ENCODE measurements at regions not wholly inside any gene's neighbourhood (a gene's known extent, or its start where the extent isn't known, plus 50 kb on each side); places are given as distances from the start of the nearest gene placed in this dataset.
"Not testable (repeated sequence)": the region's sequence is repeated elsewhere in the genome, so short reads cannot be mapped to it uniquely, and the experiment has no call there.

- Histone ChIP-seq H3K4me1 (ENCODE audit: control insufficient read depth, insufficient read depth, low read length) (no peaks in the 10 kb centered on the region), H3K9me3 (replicated peaks; ENCODE audit: control insufficient read depth, low read depth, low read length) (no peaks in the 10 kb centered on the region)
- WGBS (ENCODE audit: insufficient coverage) = no CpG with 5 or more reads among the region's 5 CpGs
These were observed 1206.7 kb upstream of the CDH2 start for GRCh38 chr18:29383311-29384273.

GRCh38 chr18:29378651-29379136, 1201.8 kb upstream of the CDH2 start:
- no peaks in the 10 kb centered on the region for H3K36me3 ChIP-seq (ENCODE audit: control insufficient read depth, insufficient read depth, low read length)
- H3K27ac ChIP-seq (ENCODE audit: low read length) = no peak overlapping the region
- no peak overlapping the region for H3K4me3 ChIP-seq (ENCODE audit: low read length)
- no peaks in the 10 kb centered on the region for H3K27me3 ChIP-seq (ENCODE audit: control insufficient read depth, insufficient read depth, low read length)
- DNase-seq = peak; percentile 26
- H3K4me1 ChIP-seq (ENCODE audit: control insufficient read depth, insufficient read depth, low read length) = no peaks in the 10 kb centered on the region
- no peaks in the 10 kb centered on the region for H3K9me3 ChIP-seq (replicated peaks; ENCODE audit: control insufficient read depth, low read depth, low read length)
- WGBS (ENCODE audit: insufficient coverage) = 86% methylated on average over 1 of the region's 3 CpGs

More at GRCh38 chr18:29383311-29384273, 1206.7 kb upstream of the CDH2 start:
- Histone ChIP-seq H3K4me3 (ENCODE audit: low read length) (no peak overlapping the region), H3K36me3 (ENCODE audit: control insufficient read depth, insufficient read depth, low read length) (no peaks in the 10 kb centered on the region), H3K27me3 (ENCODE audit: control insufficient read depth, insufficient read depth, low read length) (no peaks in the 10 kb centered on the region), H3K27ac (ENCODE audit: low read length) (no peak overlapping the region)
- no peak for DNase-seq

GRCh38 chr18:29377346-29377745, 1200.4 kb upstream of the CDH2 start:
- H3K27ac ChIP-seq (ENCODE audit: low read length) = no peak overlapping the region
- WGBS (ENCODE audit: insufficient coverage) = no CpG with 5 or more reads among the region's 1 CpG
- no peak overlapping the region for H3K4me3 ChIP-seq (ENCODE audit: low read length)
- no peaks in the 10 kb centered on the region for H3K4me1 ChIP-seq (ENCODE audit: control insufficient read depth, insufficient read depth, low read length)
- no peak for DNase-seq
- H3K27me3 ChIP-seq (ENCODE audit: control insufficient read depth, insufficient read depth, low read length) = no peaks in the 10 kb centered on the region
- no peaks in the 10 kb centered on the region for H3K9me3 ChIP-seq (replicated peaks; ENCODE audit: control insufficient read depth, low read depth, low read length)
- H3K36me3 ChIP-seq (ENCODE audit: control insufficient read depth, insufficient read depth, low read length) = no peaks in the 10 kb centered on the region

- no peaks in the 10 kb centered on the region for H3K4me1 ChIP-seq (ENCODE audit: control insufficient read depth, insufficient read depth, low read length)
- H3K36me3 ChIP-seq (ENCODE audit: control insufficient read depth, insufficient read depth, low read length) = no peaks in the 10 kb centered on the region
- DNase-seq = no peak
- peaks cover 3% of the 10 kb centered on the region for H3K9me3 ChIP-seq (replicated peaks; ENCODE audit: control insufficient read depth, low read depth, low read length)
- H3K4me3 ChIP-seq (ENCODE audit: low read length) = no peak overlapping the region
- H3K27ac ChIP-seq (ENCODE audit: low read length) = no peak overlapping the region
- no CpG with 5 or more reads among the region's 2 CpGs for WGBS (ENCODE audit: insufficient coverage)
- H3K27me3 ChIP-seq (ENCODE audit: control insufficient read depth, insufficient read depth, low read length) = no peaks in the 10 kb centered on the region
These were observed 1196.1 kb upstream of the CDH2 start for GRCh38 chr18:29373000-29373399.

GRCh38 chr18:29361843-29362242, 1184.9 kb upstream of the CDH2 start:
- no peak overlapping the region for H3K4me3 ChIP-seq (ENCODE audit: low read length)
- no peak overlapping the region for H3K27ac ChIP-seq (ENCODE audit: low read length)
- DNase-seq = no peak
- H3K4me1 ChIP-seq (ENCODE audit: control insufficient read depth, insufficient read depth, low read length) = no peaks in the 10 kb centered on the region
- 85% methylated on average over 11 of the region's 15 CpGs for WGBS (ENCODE audit: insufficient coverage)
- no peaks in the 10 kb centered on the region for H3K36me3 ChIP-seq (ENCODE audit: control insufficient read depth, insufficient read depth, low read length)
- no peaks in the 10 kb centered on the region for H3K27me3 ChIP-seq (ENCODE audit: control insufficient read depth, insufficient read depth, low read length)
- H3K9me3 ChIP-seq (replicated peaks; ENCODE audit: control insufficient read depth, low read depth, low read length) = peaks cover 4% of the 10 kb centered on the region

- not testable (repeated sequence) for H3K27ac ChIP-seq (ENCODE audit: low read length); H3K36me3 ChIP-seq (ENCODE audit: control insufficient read depth, insufficient read depth, low read length); H3K4me1 ChIP-seq (ENCODE audit: control insufficient read depth, insufficient read depth, low read length); H3K27me3 ChIP-seq (ENCODE audit: control insufficient read depth, insufficient read depth, low read length); DNase-seq; H3K9me3 ChIP-seq (replicated peaks; ENCODE audit: control insufficient read depth, low read depth, low read length); H3K4me3 ChIP-seq (ENCODE audit: low read length)
- no CpG with 5 or more reads among the region's 4 CpGs for WGBS (ENCODE audit: insufficient coverage)
These were observed 1183.7 kb upstream of the CDH2 start for GRCh38 chr18:29360659-29361058.

GRCh38 chr18:29359222-29359621, 1182.3 kb upstream of the CDH2 start:
- not testable (repeated sequence) for H3K36me3 ChIP-seq (ENCODE audit: control insufficient read depth, insufficient read depth, low read length); H3K4me3 ChIP-seq (ENCODE audit: low read length); DNase-seq; H3K4me1 ChIP-seq (ENCODE audit: control insufficient read depth, insufficient read depth, low read length); H3K27me3 ChIP-seq (ENCODE audit: control insufficient read depth, insufficient read depth, low read length); H3K27ac ChIP-seq (ENCODE audit: low read length)
- peaks cover 13% of the 10 kb centered on the region for H3K9me3 ChIP-seq (replicated peaks; ENCODE audit: control insufficient read depth, low read depth, low read length)

GRCh38 chr18:29351171-29351570, 1174.2 kb upstream of the CDH2 start:
- Histone ChIP-seq H3K9me3 (replicated peaks; ENCODE audit: control insufficient read depth, low read depth, low read length) (peaks cover 8% of the 10 kb centered on the region), H3K27ac (ENCODE audit: low read length) (no peak overlapping the region), H3K4me3 (ENCODE audit: low read length) (no peak overlapping the region), H3K36me3 (ENCODE audit: control insufficient read depth, insufficient read depth, low read length) (no peaks in the 10 kb centered on the region), H3K27me3 (ENCODE audit: control insufficient read depth, insufficient read depth, low read length) (no peaks in the 10 kb centered on the region), H3K4me1 (ENCODE audit: control insufficient read depth, insufficient read depth, low read length) (no peaks in the 10 kb centered on the region)
- DNase-seq = no peak
- WGBS (ENCODE audit: insufficient coverage) = 100% methylated on average over 1 of the region's 1 CpG

GRCh38 chr18:29328932-29329331, 1152.0 kb upstream of the CDH2 start:
- no peak overlapping the region for H3K27ac ChIP-seq (ENCODE audit: low read length)
- no peak overlapping the region for H3K4me3 ChIP-seq (ENCODE audit: low read length)
- peaks cover 5% of the 10 kb centered on the region for H3K9me3 ChIP-seq (replicated peaks; ENCODE audit: control insufficient read depth, low read depth, low read length)
- DNase-seq = no peak
- no peaks in the 10 kb centered on the region for H3K4me1 ChIP-seq (ENCODE audit: control insufficient read depth, insufficient read depth, low read length)
- no CpG with 5 or more reads among the region's 2 CpGs for WGBS (ENCODE audit: insufficient coverage)
- H3K36me3 ChIP-seq (ENCODE audit: control insufficient read depth, insufficient read depth, low read length) = no peaks in the 10 kb centered on the region
- no peaks in the 10 kb centered on the region for H3K27me3 ChIP-seq (ENCODE audit: control insufficient read depth, insufficient read depth, low read length)

- no CpG with 5 or more reads among the region's 2 CpGs for WGBS (ENCODE audit: insufficient coverage)
- Histone ChIP-seq H3K4me3 (ENCODE audit: low read length) (no peak overlapping the region), H3K36me3 (ENCODE audit: control insufficient read depth, insufficient read depth, low read length) (no peaks in the 10 kb centered on the region), H3K4me1 (ENCODE audit: control insufficient read depth, insufficient read depth, low read length) (no peaks in the 10 kb centered on the region), H3K27ac (ENCODE audit: low read length) (no peak overlapping the region), H3K27me3 (ENCODE audit: control insufficient read depth, insufficient read depth, low read length) (no peaks in the 10 kb centered on the region), H3K9me3 (replicated peaks; ENCODE audit: control insufficient read depth, low read depth, low read length) (peaks cover 5% of the 10 kb centered on the region)
- no peak for DNase-seq
These were observed 1149.3 kb upstream of the CDH2 start for GRCh38 chr18:29326214-29326613.

Measured in muscle of leg (tissue), 3 donors.